SK-N-SH treated with all-trans-retinoic acid at 6 μM for 48 hours (cell line): ENCODE measurements at regions not wholly inside any gene's neighbourhood (a gene's known extent, or its start where the extent isn't known, plus 50 kb on each side); places are given as distances from the start of the nearest gene placed in this dataset.
A peak's percentile ranks its signal among the peaks of the same experiment; 100 is the strongest.

Experiments
- ATAC-seq: fragments of 200-7000 bp; cut with Tn5 transposase; 3 replicates; pipeline ENCODE4 v1.9.1; 2020; ENCODE audit warnings: mild to moderate bottlenecking, moderate library complexity
- ARNTL ChIP-seq: fragments of 450-650 bp; formaldehyde crosslinking; IDR thresholded peaks from 2 replicates; pipeline ENCODE4 v1.5.0; 2020; ENCODE audit warnings: low read depth, mild to moderate bottlenecking, moderate library complexity, borderline replicate concordance
- BACH2 ChIP-seq: fragments of 250-450 bp; sonication (Bioruptor Pico); IDR thresholded peaks from 2 replicates; pipeline ENCODE4 v1.9.0; 2021; ENCODE audit warnings: mild to moderate bottlenecking, borderline replicate concordance
- ISL1 ChIP-seq: fragments of 250-450 bp; sonication (Bioruptor Pico); IDR thresholded peaks from 2 replicates; pipeline ENCODE4 v2.1.2; 2022; ENCODE audit warnings: mild to moderate bottlenecking, moderate library complexity
- PPARA ChIP-seq: fragments of 250-450 bp; sonication (Bioruptor Pico); IDR thresholded peaks from 2 replicates; pipeline ENCODE4 v1.5.0; 2020; ENCODE audit warnings: mild to moderate bottlenecking, borderline replicate concordance
- RARB ChIP-seq: fragments of 250-450 bp; sonication (Bioruptor Pico); IDR thresholded peaks from 2 replicates; pipeline ENCODE4 v1.8.0; 2021; ENCODE audit warnings: mild to moderate bottlenecking, moderate library complexity
- SNAI2 ChIP-seq: fragments of 250-450 bp; sonication (Bioruptor Pico); IDR thresholded peaks from 2 replicates; pipeline ENCODE4 v1.5.0; 2020; ENCODE audit warnings: mild to moderate bottlenecking, moderate library complexity
- TCF4 ChIP-seq: fragments of 250-450 bp; sonication (Bioruptor Pico); IDR thresholded peaks from 2 replicates; pipeline ENCODE4 v1.8.0; 2021; ENCODE audit warnings: mild to moderate bottlenecking, moderate library complexity, borderline replicate concordance
- TOX ChIP-seq: fragments of 250-450 bp; sonication (Bioruptor Pico); IDR thresholded peaks from 2 replicates; pipeline ENCODE4 v1.8.0; 2021; ENCODE audit warnings: mild to moderate bottlenecking, moderate library complexity, borderline replicate concordance
- ZC3H10 ChIP-seq: fragments of 250-450 bp; sonication (Bioruptor Pico); IDR thresholded peaks from 2 replicates; pipeline ENCODE4 v1.5.1; 2021; ENCODE audit warnings: mild to moderate bottlenecking, moderate library complexity
- ZFP30 ChIP-seq: fragments of 450-650 bp; formaldehyde crosslinking; IDR thresholded peaks from 2 replicates; pipeline ENCODE4 v1.5.0; 2022; ENCODE audit warnings: mild to moderate bottlenecking, moderate library complexity
- ZNF565 ChIP-seq: fragments of 450-650 bp; formaldehyde crosslinking; conservative IDR thresholded peaks from 2 replicates; pipeline ENCODE4 v1.5.0; 2020; ENCODE audit warnings: low read depth, mild to moderate bottlenecking, moderate library complexity
- ZNF70 ChIP-seq: fragments of 450-650 bp; formaldehyde crosslinking; IDR thresholded peaks from 2 replicates; pipeline ENCODE4 v1.5.0; 2020; ENCODE audit warnings: mild to moderate bottlenecking, moderate library complexity
- ZNF8 ChIP-seq: fragments of 450-650 bp; formaldehyde crosslinking; IDR thresholded peaks from 2 replicates; pipeline ENCODE4 v1.5.0; 2020; ENCODE audit warnings: mild to moderate bottlenecking, moderate library complexity
- TF ChIP-seq, protein P1 (sequence below): fragments of 250-450 bp; sonication (Bioruptor Pico); IDR thresholded peaks from 2 replicates; pipeline ENCODE4 v1.5.0; 2020; ENCODE audit warnings: mild to moderate bottlenecking, moderate library complexity
- TF ChIP-seq, protein P2 (sequence below): fragments of 250-450 bp; sonication (Bioruptor Pico); IDR thresholded peaks from 2 replicates; pipeline ENCODE4 v1.8.0; 2020; ENCODE audit warnings: mild to moderate bottlenecking, moderate library complexity, borderline replicate concordance
- TF ChIP-seq, protein P3 (sequence below): fragments of 250-450 bp; sonication (Bioruptor Pico); IDR thresholded peaks from 2 replicates; pipeline ENCODE4 v1.5.1; 2021; ENCODE audit warnings: mild to moderate bottlenecking, moderate library complexity
- TF ChIP-seq, protein P4 (sequence below): fragments of 250-450 bp; sonication (Bioruptor Pico); IDR thresholded peaks from 2 replicates; pipeline ENCODE4 v1.8.0; 2021; ENCODE audit warnings: low read depth, mild to moderate bottlenecking, moderate library complexity, borderline replicate concordance
- TF ChIP-seq, protein P5 (sequence below): fragments of 250-450 bp; sonication (Bioruptor Pico); IDR thresholded peaks from 2 replicates; pipeline ENCODE4 v1.5.1; 2020; ENCODE audit warnings: low read depth, mild to moderate bottlenecking, moderate library complexity

DNA sequence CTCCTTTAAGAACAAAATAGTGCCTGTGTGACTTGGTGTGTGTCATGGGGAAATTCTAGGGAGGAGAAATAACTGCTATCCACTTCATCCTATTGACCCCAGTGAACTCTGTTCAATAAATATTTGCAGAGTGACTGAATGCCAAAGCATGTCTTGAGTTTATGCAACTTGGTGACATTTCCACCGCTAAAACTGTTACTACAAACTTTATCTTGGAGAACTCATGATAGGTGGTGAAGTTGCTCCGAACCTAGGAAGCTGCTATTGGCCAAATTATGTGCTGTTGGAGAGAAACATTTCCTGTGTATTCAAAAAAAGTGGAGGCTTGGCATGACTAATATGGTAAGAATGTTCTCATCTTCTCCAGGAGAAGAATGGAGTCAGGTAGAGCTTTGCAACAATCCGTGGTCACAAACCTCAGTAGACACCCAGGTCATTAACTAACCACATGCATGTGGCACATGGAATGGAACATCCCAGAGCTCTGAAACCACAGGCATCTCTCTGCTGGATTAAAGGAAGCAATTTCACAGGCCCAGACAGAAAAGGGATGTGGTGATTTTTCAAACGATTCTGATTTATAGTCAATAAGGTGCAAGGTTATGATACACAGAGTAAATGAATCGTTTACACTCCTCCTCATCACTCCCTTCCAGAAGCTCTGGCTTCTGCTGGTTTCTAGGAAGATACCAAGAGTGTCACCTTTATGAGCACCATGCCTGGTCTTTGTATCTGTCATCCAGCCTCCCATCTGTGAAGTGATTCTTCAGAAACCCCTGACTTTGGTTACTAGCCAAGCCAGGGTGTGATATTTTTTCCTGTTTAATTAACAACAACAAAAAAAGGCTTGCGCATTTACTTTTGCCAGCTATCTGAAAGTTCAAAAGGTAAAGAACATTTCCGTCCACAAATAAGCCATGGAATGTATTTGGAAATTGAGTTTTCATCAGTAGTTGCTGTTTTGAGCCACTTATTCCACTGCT is 361.1 kb downstream of the TGFB2 start:
- TF ChIP-seq TOX (CRISPR knock-in tag) (peak; percentile 40; the same call in 1 of the 2 replicates), ZFP30 (CRISPR knock-in tag) (no peak), ISL1 (CRISPR knock-in tag) (no peak), RARB (CRISPR knock-in tag) (no peak), PPARA (no peak)
- TF ChIP-seq, protein P1, sequence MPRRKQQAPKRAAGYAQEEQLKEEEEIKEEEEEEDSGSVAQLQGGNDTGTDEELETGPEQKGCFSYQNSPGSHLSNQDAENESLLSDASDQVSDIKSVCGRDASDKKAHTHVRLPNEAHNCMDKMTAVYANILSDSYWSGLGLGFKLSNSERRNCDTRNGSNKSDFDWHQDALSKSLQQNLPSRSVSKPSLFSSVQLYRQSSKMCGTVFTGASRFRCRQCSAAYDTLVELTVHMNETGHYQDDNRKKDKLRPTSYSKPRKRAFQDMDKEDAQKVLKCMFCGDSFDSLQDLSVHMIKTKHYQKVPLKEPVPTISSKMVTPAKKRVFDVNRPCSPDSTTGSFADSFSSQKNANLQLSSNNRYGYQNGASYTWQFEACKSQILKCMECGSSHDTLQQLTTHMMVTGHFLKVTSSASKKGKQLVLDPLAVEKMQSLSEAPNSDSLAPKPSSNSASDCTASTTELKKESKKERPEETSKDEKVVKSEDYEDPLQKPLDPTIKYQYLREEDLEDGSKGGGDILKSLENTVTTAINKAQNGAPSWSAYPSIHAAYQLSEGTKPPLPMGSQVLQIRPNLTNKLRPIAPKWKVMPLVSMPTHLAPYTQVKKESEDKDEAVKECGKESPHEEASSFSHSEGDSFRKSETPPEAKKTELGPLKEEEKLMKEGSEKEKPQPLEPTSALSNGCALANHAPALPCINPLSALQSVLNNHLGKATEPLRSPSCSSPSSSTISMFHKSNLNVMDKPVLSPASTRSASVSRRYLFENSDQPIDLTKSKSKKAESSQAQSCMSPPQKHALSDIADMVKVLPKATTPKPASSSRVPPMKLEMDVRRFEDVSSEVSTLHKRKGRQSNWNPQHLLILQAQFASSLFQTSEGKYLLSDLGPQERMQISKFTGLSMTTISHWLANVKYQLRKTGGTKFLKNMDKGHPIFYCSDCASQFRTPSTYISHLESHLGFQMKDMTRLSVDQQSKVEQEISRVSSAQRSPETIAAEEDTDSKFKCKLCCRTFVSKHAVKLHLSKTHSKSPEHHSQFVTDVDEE (CRISPR knock-in tag): no peak
- TF ChIP-seq, protein P2, sequence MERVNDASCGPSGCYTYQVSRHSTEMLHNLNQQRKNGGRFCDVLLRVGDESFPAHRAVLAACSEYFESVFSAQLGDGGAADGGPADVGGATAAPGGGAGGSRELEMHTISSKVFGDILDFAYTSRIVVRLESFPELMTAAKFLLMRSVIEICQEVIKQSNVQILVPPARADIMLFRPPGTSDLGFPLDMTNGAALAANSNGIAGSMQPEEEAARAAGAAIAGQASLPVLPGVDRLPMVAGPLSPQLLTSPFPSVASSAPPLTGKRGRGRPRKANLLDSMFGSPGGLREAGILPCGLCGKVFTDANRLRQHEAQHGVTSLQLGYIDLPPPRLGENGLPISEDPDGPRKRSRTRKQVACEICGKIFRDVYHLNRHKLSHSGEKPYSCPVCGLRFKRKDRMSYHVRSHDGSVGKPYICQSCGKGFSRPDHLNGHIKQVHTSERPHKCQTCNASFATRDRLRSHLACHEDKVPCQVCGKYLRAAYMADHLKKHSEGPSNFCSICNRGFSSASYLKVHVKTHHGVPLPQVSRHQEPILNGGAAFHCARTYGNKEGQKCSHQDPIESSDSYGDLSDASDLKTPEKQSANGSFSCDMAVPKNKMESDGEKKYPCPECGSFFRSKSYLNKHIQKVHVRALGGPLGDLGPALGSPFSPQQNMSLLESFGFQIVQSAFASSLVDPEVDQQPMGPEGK: peak; percentile 28; the same call in 1 of the 2 replicates
- peak; percentile 90 for ATAC-seq

DNA sequence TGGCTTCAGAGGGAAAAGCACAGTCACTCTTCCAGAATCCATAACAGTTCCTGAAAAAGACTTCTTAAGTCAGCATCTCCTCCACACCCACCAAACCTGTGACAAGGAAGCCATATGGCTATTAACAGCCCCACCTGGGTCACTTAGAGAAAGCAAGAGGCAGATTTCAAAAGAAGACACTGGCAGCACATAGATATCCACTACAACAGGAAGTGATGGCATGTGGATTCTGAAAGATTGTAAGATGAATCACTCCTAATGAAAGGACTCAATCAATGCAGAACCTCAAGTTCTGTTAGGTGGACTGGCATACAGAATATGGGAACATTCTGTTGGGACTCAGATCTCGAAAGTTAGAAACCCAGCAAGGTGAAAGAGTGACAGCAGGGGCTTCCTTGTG is 365.9 kb downstream of the TGFB2 start:
- no peak for TF ChIP-seq ZNF8 (CRISPR knock-in tag)
- TF ChIP-seq ARNTL (CRISPR knock-in tag): no peak
- TF ChIP-seq SNAI2: no peak
- no peak for TF ChIP-seq ISL1 (CRISPR knock-in tag)
- TF ChIP-seq, protein P3, sequence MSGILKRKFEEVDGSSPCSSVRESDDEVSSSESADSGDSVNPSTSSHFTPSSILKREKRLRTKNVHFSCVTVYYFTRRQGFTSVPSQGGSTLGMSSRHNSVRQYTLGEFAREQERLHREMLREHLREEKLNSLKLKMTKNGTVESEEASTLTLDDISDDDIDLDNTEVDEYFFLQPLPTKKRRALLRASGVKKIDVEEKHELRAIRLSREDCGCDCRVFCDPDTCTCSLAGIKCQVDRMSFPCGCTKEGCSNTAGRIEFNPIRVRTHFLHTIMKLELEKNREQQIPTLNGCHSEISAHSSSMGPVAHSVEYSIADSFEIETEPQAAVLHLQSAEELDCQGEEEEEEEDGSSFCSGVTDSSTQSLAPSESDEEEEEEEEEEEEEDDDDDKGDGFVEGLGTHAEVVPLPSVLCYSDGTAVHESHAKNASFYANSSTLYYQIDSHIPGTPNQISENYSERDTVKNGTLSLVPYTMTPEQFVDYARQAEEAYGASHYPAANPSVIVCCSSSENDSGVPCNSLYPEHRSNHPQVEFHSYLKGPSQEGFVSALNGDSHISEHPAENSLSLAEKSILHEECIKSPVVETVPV (CRISPR knock-in tag): no peak
- TF ChIP-seq ZFP30 (CRISPR knock-in tag): no peak
- no peak for TF ChIP-seq ZNF70 (CRISPR knock-in tag)
- TF ChIP-seq, protein P4, sequence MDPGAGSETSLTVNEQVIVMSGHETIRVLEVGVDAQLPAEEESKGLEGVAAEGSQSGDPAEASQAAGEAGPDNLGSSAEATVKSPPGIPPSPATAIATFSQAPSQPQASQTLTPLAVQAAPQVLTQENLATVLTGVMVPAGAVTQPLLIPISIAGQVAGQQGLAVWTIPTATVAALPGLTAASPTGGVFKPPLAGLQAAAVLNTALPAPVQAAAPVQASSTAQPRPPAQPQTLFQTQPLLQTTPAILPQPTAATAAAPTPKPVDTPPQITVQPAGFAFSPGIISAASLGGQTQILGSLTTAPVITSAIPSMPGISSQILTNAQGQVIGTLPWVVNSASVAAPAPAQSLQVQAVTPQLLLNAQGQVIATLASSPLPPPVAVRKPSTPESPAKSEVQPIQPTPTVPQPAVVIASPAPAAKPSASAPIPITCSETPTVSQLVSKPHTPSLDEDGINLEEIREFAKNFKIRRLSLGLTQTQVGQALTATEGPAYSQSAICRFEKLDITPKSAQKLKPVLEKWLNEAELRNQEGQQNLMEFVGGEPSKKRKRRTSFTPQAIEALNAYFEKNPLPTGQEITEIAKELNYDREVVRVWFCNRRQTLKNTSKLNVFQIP (CRISPR knock-in tag): no peak
- no peak for TF ChIP-seq BACH2 (CRISPR knock-in tag)
- no peak for TF ChIP-seq RARB (CRISPR knock-in tag)
- TF ChIP-seq ZNF565: no peak
- no peak for TF ChIP-seq ZC3H10
- no peak for TF ChIP-seq TOX (CRISPR knock-in tag)
- TF ChIP-seq PPARA: no peak
- TF ChIP-seq, protein P5, sequence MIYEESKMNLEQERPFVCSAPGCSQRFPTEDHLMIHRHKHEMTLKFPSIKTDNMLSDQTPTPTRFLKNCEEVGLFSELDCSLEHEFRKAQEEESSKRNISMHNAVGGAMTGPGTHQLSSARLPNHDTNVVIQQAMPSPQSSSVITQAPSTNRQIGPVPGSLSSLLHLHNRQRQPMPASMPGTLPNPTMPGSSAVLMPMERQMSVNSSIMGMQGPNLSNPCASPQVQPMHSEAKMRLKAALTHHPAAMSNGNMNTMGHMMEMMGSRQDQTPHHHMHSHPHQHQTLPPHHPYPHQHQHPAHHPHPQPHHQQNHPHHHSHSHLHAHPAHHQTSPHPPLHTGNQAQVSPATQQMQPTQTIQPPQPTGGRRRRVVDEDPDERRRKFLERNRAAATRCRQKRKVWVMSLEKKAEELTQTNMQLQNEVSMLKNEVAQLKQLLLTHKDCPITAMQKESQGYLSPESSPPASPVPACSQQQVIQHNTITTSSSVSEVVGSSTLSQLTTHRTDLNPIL (CRISPR knock-in tag): no peak
- TF ChIP-seq, protein P1 (CRISPR knock-in tag): no peak
- TF ChIP-seq TCF4 (CRISPR knock-in tag): no peak
- no peak for ATAC-seq
